Tibial nerve (tissue), 4 donors: ENCODE measurements at regions not wholly inside any gene's neighbourhood (a gene's known extent, or its start where the extent isn't known, plus 50 kb on each side); places are given as distances from the start of the nearest gene placed in this dataset.

ENCODE experiments used
- DNase-seq, 2 donors: peaks; one replicate each; pipeline ENCODE4 v3.0.0-alpha.2; 2019; ENCODE audit warnings: low spot score in 2 of 2
- H3K27ac ChIP-seq, 4 donors: fragments of 200-600 bp; sonication (generic) in 3 of 4; one replicate each; pipeline ENCODE4 v1.5.1; 2017 to 2019; ENCODE audit warnings: mild to moderate bottlenecking in 1 of 4
- H3K27me3 ChIP-seq, 2 donors: fragments of 200-600 bp; sonication (generic) in 1 of 2; one replicate each; pipeline versions ENCODE4 v1.5.1 to v1.6.0; 2017 to 2019
- H3K36me3 ChIP-seq, 3 donors: fragments of 200-600 bp; sonication (generic); one replicate each; pipeline ENCODE4 v1.5.1; 2018 to 2019
- H3K4me1 ChIP-seq, 4 donors: fragments of 200-600 bp; sonication (generic) in 3 of 4; one replicate each; pipeline ENCODE4 v1.5.1; 2017 to 2019
- H3K4me3 ChIP-seq, 4 donors: fragments of 200-600 bp; sonication (generic) in 3 of 4; one replicate each; pipeline ENCODE4 v1.5.1; 2017 to 2019; ENCODE audit warnings: mild to moderate bottlenecking in 1 of 4, moderate library complexity in 1 of 4
- H3K9me3 ChIP-seq, 4 donors: fragments of 200-600 bp; sonication (generic) in 3 of 4; one replicate each; pipeline ENCODE4 v1.5.1; 2017 to 2019
- CTCF ChIP-seq, 5 experiments: fragments of 200-600 bp in 3 of 5; fragments of 450-650 bp in 2 of 5; sonication (generic) in 3 of 5; IDR thresholded peaks; one replicate each; pipeline ENCODE4 v1.5.1; 2016 to 2019; ENCODE audit warnings: antibody characterized with exemption in 5 of 5, mild to moderate bottlenecking in 3 of 5, moderate library complexity in 2 of 5
- EP300 ChIP-seq, 2 donors: sonication (generic); formaldehyde crosslinking; IDR thresholded peaks; one replicate each; pipeline ENCODE4 v1.6.1; 2017; ENCODE audit warnings: antibody characterized with exemption in 2 of 2, mild to moderate bottlenecking in 1 of 2
- POLR2A ChIP-seq, 2 donors: fragments of 450-650 bp; IDR thresholded peaks; one replicate each; pipeline ENCODE4 v1.6.1; 2017; ENCODE audit warnings: antibody characterized with exemption in 2 of 2, mild to moderate bottlenecking in 2 of 2, moderate library complexity in 2 of 2
- WGBS, 2 donors: methylation state at CpG; one replicate each; pipeline ENCODE4 v1.1.5; 2018; 5-methylcytosine and 5-hydroxymethylcytosine counted together

- Histone ChIP-seq H3K27me3 (peaks cover 0 to 18% of the 10 kb centered on the region in 2 donors), H3K36me3 (no peaks in the 10 kb centered on the region), H3K4me1 (peaks cover 0 to 18% (median 0%) of the 10 kb centered on the region in 4 donors), H3K4me3 (peak overlapping the region in 3 of 4 donors; percentile 38 to 61 (median 53)), H3K27ac (peak overlapping the region in 1 of 4 donors; percentile 72), H3K9me3 (no peaks in the 10 kb centered on the region)
- no peak for TF ChIP-seq CTCF (IDR thresholded peaks at IDR 0.05)
- TF ChIP-seq EP300 (IDR thresholded peaks at IDR 0.05): no peak
- TF ChIP-seq POLR2A (IDR thresholded peaks at IDR 0.05): no peak
- 38 to 42% methylated on average over 12 to 14 of the region's 18 CpGs for WGBS, 2 donors
- DNase-seq: no peak
These were observed 101.2 kb downstream of the ESM1 start for GRCh38 chr5:54884195-54884536.

- H3K27me3 ChIP-seq: peaks cover 0 to 18% of the 10 kb centered on the region in 2 donors
- H3K4me1 ChIP-seq: peaks cover 0 to 18% (median 0%) of the 10 kb centered on the region in 4 donors
- H3K36me3 ChIP-seq: no peaks in the 10 kb centered on the region
- peak overlapping the region; percentile 38 to 61 (median 48) for H3K4me3 ChIP-seq
- peak; percentile 26 to 51 for DNase-seq
- H3K27ac ChIP-seq: peak overlapping the region in 2 of 4 donors; percentile 39 to 72
- H3K9me3 ChIP-seq: no peaks in the 10 kb centered on the region
- TF ChIP-seq EP300 (IDR thresholded peaks at IDR 0.05) (peak in 1 of 2 donors; percentile 32), CTCF (IDR thresholded peaks at IDR 0.05) (peak in 1 of 5 experiments; percentile 6), POLR2A (IDR thresholded peaks at IDR 0.05) (no peak)
- WGBS, 2 donors: 4 to 6% methylated on average over 45 to 69 of the region's 75 CpGs
These were observed 101.8 kb downstream of the ESM1 start for GRCh38 chr5:54883374-54884194.

- Histone ChIP-seq H3K4me1 (peaks cover 0 to 18% (median 0%) of the 10 kb centered on the region in 4 donors), H3K27ac (peak overlapping the region in 2 of 4 donors; percentile 39 to 72), H3K9me3 (no peaks in the 10 kb centered on the region), H3K27me3 (peaks cover 0 to 18% of the 10 kb centered on the region in 2 donors), H3K4me3 (no peak overlapping the region), H3K36me3 (no peaks in the 10 kb centered on the region)
- WGBS, 2 donors: 75% methylated on average over 8 of the region's 8 CpGs
- TF ChIP-seq CTCF (IDR thresholded peaks at IDR 0.05) (no peak), POLR2A (IDR thresholded peaks at IDR 0.05) (no peak), EP300 (IDR thresholded peaks at IDR 0.05) (no peak)
- DNase-seq: no peak
These were observed 102.6 kb downstream of the ESM1 start for GRCh38 chr5:54882841-54883240.

GRCh38 chr5:54882101-54882500 lies 103.3 kb downstream of the ESM1 start:
- no peak overlapping the region for H3K4me3 ChIP-seq
- H3K27ac ChIP-seq: no peak overlapping the region
- DNase-seq: no peak
- TF ChIP-seq POLR2A (IDR thresholded peaks at IDR 0.05) (no peak), EP300 (IDR thresholded peaks at IDR 0.05) (no peak), CTCF (IDR thresholded peaks at IDR 0.05) (no peak)
- WGBS, 2 donors: 72 to 97% methylated on average over 4 of the region's 4 CpGs
- peaks cover 0 to 18% of the 10 kb centered on the region in 2 donors for H3K27me3 ChIP-seq
- H3K9me3 ChIP-seq: no peaks in the 10 kb centered on the region
- H3K4me1 ChIP-seq: peaks cover 0 to 18% (median 0%) of the 10 kb centered on the region in 4 donors
- no peaks in the 10 kb centered on the region for H3K36me3 ChIP-seq

- Histone ChIP-seq H3K36me3 (no peaks in the 10 kb centered on the region), H3K27ac (no peak overlapping the region), H3K27me3 (peaks cover 0 to 18% of the 10 kb centered on the region in 2 donors), H3K4me3 (no peak overlapping the region), H3K9me3 (no peaks in the 10 kb centered on the region), H3K4me1 (peaks cover 0 to 18% (median 0%) of the 10 kb centered on the region in 4 donors)
- TF ChIP-seq EP300 (IDR thresholded peaks at IDR 0.05) (no peak), CTCF (IDR thresholded peaks at IDR 0.05) (no peak), POLR2A (IDR thresholded peaks at IDR 0.05) (no peak)
- WGBS, 2 donors: 73 to 79% methylated on average over 5 of the region's 5 CpGs
- DNase-seq: no peak
These were observed 103.9 kb downstream of the ESM1 start for GRCh38 chr5:54881286-54882005.
